Prostate gland (tissue), 2 donors: ENCODE measurements at regions not wholly inside any gene's neighbourhood (a gene's known extent, or its start where the extent isn't known, plus 50 kb on each side); places are given as distances from the start of the nearest gene placed in this dataset.
A peak's percentile ranks its signal among the peaks of the same experiment; 100 is the strongest.

Experiments
- DNase-seq: peaks from one replicate; pipeline ENCODE4 v3.0.0-alpha.2; 2019; ENCODE audit warnings: low spot score
- H3K27ac ChIP-seq, 2 donors: fragments of 200-600 bp; sonication (generic); 2 replicates each; pipeline ENCODE4 v1.5.1; 2017 to 2019
- H3K27me3 ChIP-seq: fragments of 200-600 bp; sonication (generic); replicated peaks from 2 replicates; pipeline ENCODE4 v1.5.1; 2019; ENCODE audit not compliant: insufficient read depth
- H3K36me3 ChIP-seq, 2 donors: fragments of 200-600 bp; sonication (generic); 1 replicate in 1 of 2; 2 replicates in 1 of 2; pipeline versions ENCODE4 v1.5.1 to v1.8.1; 2017 to 2019
- H3K4me1 ChIP-seq: fragments of 200-600 bp; sonication (generic); replicated peaks from 2 replicates; pipeline ENCODE4 v1.5.1; 2019
- H3K4me3 ChIP-seq, 2 donors: fragments of 200-600 bp; sonication (generic); 2 replicates each; pipeline ENCODE4 v1.5.1; 2017 to 2019
- H3K9me3 ChIP-seq: fragments of 200-600 bp; sonication (generic); 2 replicates; pipeline ENCODE4 v1.5.1; 2017
- CTCF ChIP-seq, 4 experiments: fragments of 200-600 bp in 2 of 4; fragments of 450-650 bp in 2 of 4; sonication (generic) in 2 of 4; IDR thresholded peaks; 1 replicate in 3 of 4; 2 replicates in 1 of 4; pipeline ENCODE4 v1.5.1; 2016 to 2019; ENCODE audit warnings: antibody characterized with exemption in 4 of 4, mild to moderate bottlenecking in 2 of 4, moderate library complexity in 2 of 4
- POLR2A ChIP-seq: fragments of 450-650 bp; IDR thresholded peaks from one replicate; pipeline ENCODE4 v1.6.1; 2016; ENCODE audit warnings: antibody characterized with exemption, mild to moderate bottlenecking
- POLR2AphosphoS5 ChIP-seq: sonication (generic); formaldehyde crosslinking; IDR thresholded peaks from one replicate; pipeline ENCODE4 v1.6.1; 2017; ENCODE audit warnings: antibody characterized with exemption
- WGBS: methylation state at CpG from one replicate; pipeline ENCODE4 v1.1.5; 2018; 5-methylcytosine and 5-hydroxymethylcytosine counted together
- intact Hi-C: fragments of 100-400 bp; cut with DNase I; formaldehyde crosslinking; loops from one replicate; pipeline ENCODE4 v1.14.2; 2022

DNA sequence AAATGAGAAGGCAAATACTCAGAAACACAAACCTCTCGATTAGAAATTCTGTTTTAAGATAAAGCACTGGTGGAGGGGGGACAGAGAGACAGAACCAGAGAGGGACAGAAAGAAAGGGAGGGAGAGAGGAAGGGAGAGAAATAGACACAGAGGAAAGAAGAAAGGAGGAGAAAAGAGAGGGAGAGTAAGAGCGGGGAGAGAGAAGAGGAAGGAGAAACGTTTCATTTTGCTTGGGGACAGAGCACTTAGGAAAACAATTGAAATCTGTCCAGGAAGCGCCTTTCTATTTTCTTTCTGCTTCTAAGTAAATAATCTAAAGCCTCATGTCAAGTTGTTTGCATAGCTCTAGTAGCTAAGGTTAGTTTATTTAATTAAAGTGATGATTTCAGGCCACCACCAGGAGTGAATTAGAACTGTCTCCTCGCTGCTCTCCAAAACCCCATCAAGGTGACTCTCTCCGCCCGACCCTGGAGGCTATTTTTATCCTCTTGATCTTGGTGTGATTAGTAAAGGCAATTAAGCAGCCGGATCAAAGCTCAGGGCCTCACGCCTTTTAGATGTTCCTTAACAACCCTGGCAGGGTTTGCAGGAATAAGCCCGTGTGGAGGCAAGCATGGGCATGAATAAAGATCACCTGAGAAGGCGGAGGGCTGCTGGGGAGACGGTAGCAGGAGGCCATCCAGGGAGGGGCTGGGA is 73.4 kb upstream of the INSIG1 start:
- no peak overlapping the region for H3K27ac ChIP-seq
- H3K9me3 ChIP-seq: no peaks in the 10 kb centered on the region
- peaks cover 4% of the 10 kb centered on the region for H3K4me1 ChIP-seq
- WGBS: 36% methylated on average over 12 of the region's 12 CpGs
- no peak overlapping the region for H3K4me3 ChIP-seq
- intact Hi-C loops: no loop called here
- no peaks in the 10 kb centered on the region for H3K36me3 ChIP-seq
- H3K27me3 ChIP-seq: no peaks in the 10 kb centered on the region
- TF ChIP-seq POLR2AphosphoS5: peak; percentile 22
- TF ChIP-seq POLR2A: no peak
- TF ChIP-seq CTCF (IDR thresholded peaks at IDR 0.05): peak in 1 of 4 experiments; percentile 20
- DNase-seq: peak; percentile 48

DNA sequence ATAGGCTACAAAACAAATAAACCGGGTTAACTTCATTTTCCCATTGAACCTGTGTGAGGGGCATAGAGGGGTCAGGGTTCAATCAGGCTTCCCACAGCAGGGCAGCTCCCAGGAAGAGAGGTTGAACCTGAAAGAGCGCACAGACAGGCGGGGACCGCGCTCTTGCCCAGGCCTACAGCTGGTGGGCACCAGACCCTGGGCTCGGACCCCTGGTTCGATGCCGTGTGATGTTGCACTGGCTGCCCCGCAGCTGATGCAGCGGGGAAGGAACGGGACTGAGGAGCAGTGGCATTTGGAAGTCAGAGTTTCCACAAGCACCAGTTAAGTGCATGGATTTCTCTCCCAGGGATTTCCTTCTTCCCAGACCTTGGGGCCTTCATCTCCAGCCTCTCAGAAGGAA is 72.6 kb upstream of the INSIG1 start:
- TF ChIP-seq POLR2A (no peak), CTCF (IDR thresholded peaks at IDR 0.05) (no peak), POLR2AphosphoS5 (no peak)
- intact Hi-C loops: no loop called here
- 90% methylated on average over 11 of the region's 11 CpGs for WGBS

DNA sequence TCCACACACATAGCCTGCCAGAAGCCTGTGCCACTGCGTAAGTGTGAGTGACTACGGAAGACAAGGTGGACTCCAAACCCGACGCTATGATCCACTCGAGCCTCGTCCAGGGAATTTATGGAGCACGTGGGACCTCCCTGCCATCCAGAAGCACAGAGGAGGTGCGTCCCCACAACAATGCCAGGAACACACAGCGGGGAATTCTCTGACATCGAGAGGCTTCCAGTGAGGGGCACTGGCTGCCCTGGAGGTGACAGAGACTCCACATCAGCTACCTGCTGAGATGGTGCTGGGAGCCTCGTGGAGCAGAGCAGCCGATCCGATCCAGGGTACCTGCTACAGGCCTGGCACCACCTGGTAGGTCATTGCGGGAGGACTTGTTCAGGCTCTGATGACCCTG is 72.2 kb upstream of the INSIG1 start:
- DNase-seq: no peak
- TF ChIP-seq POLR2A: no peak
- TF ChIP-seq CTCF (IDR thresholded peaks at IDR 0.05): no peak
- no peak for TF ChIP-seq POLR2AphosphoS5
- intact Hi-C loops: no loop called here
- 91% methylated on average over 14 of the region's 14 CpGs for WGBS
- H3K36me3 ChIP-seq: no peaks in the 10 kb centered on the region
- no peak overlapping the region for H3K27ac ChIP-seq
- no peak overlapping the region for H3K4me3 ChIP-seq
- no peaks in the 10 kb centered on the region for H3K27me3 ChIP-seq
- H3K9me3 ChIP-seq: no peaks in the 10 kb centered on the region
- peaks cover 4% of the 10 kb centered on the region for H3K4me1 ChIP-seq

More for the DNA sequence above, 72.6 kb upstream of the INSIG1 start:
- no peak overlapping the region for H3K4me3 ChIP-seq
- DNase-seq: no peak
- H3K4me1 ChIP-seq: peaks cover 4% of the 10 kb centered on the region
- H3K27ac ChIP-seq: no peak overlapping the region
- no peaks in the 10 kb centered on the region for H3K9me3 ChIP-seq
- no peaks in the 10 kb centered on the region for H3K36me3 ChIP-seq
- no peaks in the 10 kb centered on the region for H3K27me3 ChIP-seq

DNA sequence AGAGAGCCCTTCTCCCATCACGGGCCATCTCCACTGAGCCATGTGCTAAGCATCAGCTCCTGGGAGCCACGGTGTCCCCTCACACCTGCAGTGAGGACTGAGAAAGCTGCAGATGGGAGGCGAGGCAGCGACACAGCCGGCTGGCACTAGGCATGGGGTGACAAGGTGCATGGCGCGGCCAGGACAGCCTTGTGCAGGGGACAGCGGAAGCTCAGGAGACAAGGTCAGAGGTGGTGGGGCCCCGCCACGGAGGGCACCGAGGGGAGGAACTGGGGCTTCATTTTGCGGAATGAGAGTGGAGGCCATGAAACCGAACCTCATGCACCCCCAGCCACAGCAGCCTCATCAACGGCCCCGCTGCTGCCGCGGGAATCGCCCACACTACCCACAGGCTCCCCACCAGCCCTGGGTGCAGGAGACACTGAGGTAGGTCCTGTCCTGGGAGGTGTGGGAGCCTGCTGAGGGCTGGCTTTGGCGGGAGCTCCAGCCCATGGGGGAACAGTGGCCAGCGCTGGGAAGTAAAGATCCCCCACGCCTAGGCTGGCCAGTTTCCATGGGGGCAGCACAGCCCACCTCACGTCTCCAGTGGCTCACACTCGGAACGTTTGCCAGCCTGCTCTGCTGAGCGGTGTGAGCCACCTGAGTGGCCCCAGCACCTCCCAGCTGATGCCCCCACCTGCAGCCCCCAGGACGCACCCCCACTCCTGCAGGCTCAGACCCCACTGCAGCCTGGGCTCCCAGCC is 71.2 kb upstream of the INSIG1 start:
- Histone ChIP-seq H3K27ac (no peak overlapping the region), H3K4me1 (peaks cover 4% of the 10 kb centered on the region), H3K4me3 (no peak overlapping the region), H3K36me3 (no peaks in the 10 kb centered on the region), H3K9me3 (no peaks in the 10 kb centered on the region), H3K27me3 (no peaks in the 10 kb centered on the region)
- 79% methylated on average over 25 of the region's 26 CpGs for WGBS
- TF ChIP-seq POLR2A: no peak
- TF ChIP-seq POLR2AphosphoS5: no peak
- no peak for TF ChIP-seq CTCF (IDR thresholded peaks at IDR 0.05)
- intact Hi-C loops: no loop called here
- DNase-seq: no peak
